ENCODE measurements at regions not wholly inside any gene's neighbourhood (a gene's known extent, or its start where the extent isn't known, plus 50 kb on each side); places are given as distances from the start of the nearest gene placed in this dataset.

DNA sequence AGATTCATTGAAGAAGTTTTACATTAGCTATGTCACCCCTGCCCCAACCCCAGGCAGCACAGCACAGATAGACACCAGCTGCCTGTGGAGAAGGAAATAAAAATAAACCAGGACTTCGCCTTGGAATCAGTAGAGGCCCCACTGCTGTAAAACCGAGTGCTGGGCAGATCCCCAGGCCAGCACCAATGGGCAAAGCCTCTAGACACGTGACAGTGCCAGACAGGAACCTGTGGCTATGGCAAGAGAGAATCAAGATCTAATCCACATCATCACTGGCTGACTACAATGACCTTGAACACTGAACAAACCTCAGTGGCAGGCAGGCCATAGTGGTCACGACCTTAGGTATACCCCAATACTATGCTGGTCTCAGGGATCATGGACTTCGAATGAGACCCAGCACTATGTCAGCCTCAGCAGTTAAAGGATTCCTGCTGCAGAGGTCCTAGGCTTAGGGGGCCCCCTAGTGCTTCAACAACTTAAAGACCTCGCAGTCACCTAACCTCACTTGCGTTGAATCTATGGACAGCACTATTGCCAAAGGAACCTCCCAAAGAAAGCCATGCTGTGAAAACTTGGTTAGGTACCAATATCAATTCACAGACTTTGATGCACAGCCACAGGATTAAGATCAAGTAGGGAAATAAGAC lies 2118.6 kb upstream of the C9orf72 start:
- Mint-ChIP-seq H3K4me1 (ENCODE audit: low read depth) (no peaks in the 10 kb centered on the region), H3K36me3 (ENCODE audit: insufficient read depth) (no peaks in the 10 kb centered on the region), H3K9me3 (peaks cover 19% of the 10 kb centered on the region), H3K27me3 (ENCODE audit: low read depth) (no peaks in the 10 kb centered on the region), H3K4me3 (no peak overlapping the region)
- no peak for ATAC-seq
- DNase-seq, result no peak

GRCh38 chr9:29697011-29697410 lies 2123.7 kb upstream of the C9orf72 start:
- Mint-ChIP-seq H3K9me3 (peaks cover 15% of the 10 kb centered on the region), H3K4me1 (ENCODE audit: low read depth) (no peaks in the 10 kb centered on the region), H3K36me3 (ENCODE audit: insufficient read depth) (no peaks in the 10 kb centered on the region), H3K27me3 (ENCODE audit: low read depth) (no peaks in the 10 kb centered on the region), H3K4me3 (no peak overlapping the region)
- no peak for ATAC-seq
- DNase-seq, result no peak

DNA sequence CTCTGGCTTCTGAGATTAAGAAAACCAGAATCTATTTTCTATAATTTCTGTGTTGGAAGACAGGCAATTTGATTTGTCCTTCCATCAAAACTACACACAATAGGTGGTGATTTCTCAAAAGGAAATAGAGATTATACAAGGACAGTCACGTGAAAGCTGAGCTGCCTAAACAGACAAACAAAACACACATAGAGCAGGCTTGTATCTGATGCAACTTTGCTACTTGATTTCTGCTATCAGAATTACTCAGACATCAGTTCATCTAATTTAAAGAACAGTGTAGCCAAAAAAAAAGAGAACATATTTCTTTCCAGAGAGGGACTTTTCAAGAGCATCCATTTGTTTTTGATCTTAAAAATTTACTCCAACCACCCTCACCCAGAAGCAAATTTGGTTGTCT lies 2128.3 kb upstream of the C9orf72 start:
- no peaks in the 10 kb centered on the region for H3K9me3 Mint-ChIP-seq
- no peaks in the 10 kb centered on the region for H3K36me3 Mint-ChIP-seq (ENCODE audit: insufficient read depth)
- no peaks in the 10 kb centered on the region for H3K27me3 Mint-ChIP-seq (ENCODE audit: low read depth)
- H3K4me3 Mint-ChIP-seq, result no peak overlapping the region
- ATAC-seq, result no peak
- no peak for DNase-seq
- H3K4me1 Mint-ChIP-seq (ENCODE audit: low read depth), result no peaks in the 10 kb centered on the region

DNA sequence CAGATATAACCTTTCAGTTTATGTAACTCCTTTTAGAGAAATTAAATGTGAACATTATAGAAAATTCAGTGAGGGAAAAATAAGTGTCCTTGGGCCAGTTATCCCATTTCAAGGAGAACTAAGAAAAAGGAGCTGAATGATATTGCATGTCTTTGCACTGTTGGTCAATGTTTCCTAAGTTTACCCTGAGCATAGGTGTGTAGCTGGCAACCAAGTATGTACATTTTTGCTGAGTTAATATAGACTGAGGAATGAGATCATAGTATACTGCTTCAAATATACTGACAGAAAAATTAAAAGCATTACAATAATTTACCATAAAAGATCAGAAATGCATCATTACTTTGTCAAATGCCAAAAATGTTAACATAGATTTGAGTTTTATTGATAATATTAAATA lies 2128.7 kb upstream of the C9orf72 start:
- H3K4me3 Mint-ChIP-seq, result no peak overlapping the region
- no peaks in the 10 kb centered on the region for H3K4me1 Mint-ChIP-seq (ENCODE audit: low read depth)
- no peaks in the 10 kb centered on the region for H3K27me3 Mint-ChIP-seq (ENCODE audit: low read depth)
- no peaks in the 10 kb centered on the region for H3K36me3 Mint-ChIP-seq (ENCODE audit: insufficient read depth)
- H3K9me3 Mint-ChIP-seq, result no peaks in the 10 kb centered on the region
- DNase-seq (no peak), ATAC-seq (no peak)

DNA sequence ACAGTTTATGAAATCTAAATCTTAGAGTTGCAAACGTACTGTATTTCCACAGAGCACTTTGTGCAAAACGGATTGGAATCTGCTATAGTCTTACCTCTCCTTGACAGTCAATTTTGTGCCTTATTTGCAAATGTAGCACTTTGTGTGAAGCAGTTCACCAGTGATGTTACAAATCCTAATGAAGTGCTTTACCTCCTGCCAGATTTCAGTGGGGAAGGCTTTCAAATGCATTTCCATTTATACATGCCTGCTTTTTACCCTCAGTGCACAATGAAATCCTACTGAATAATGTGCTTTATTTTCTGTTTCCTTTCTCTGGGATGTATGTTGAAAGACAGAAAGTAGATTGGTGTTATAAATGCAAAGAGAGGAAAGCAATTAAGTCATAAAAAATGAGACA lies 2141.6 kb upstream of the C9orf72 start:
- no peaks in the 10 kb centered on the region for H3K36me3 Mint-ChIP-seq (ENCODE audit: insufficient read depth)
- DNase-seq (no peak), ATAC-seq (no peak)
- no peaks in the 10 kb centered on the region for H3K4me1 Mint-ChIP-seq (ENCODE audit: low read depth)
- no peaks in the 10 kb centered on the region for H3K27me3 Mint-ChIP-seq (ENCODE audit: low read depth)
- H3K4me3 Mint-ChIP-seq, result no peak overlapping the region
- H3K9me3 Mint-ChIP-seq, result no peaks in the 10 kb centered on the region

- no peak overlapping the region for H3K4me3 Mint-ChIP-seq
- H3K27me3 Mint-ChIP-seq (ENCODE audit: low read depth), result no peaks in the 10 kb centered on the region
- peaks cover 4% of the 10 kb centered on the region for H3K9me3 Mint-ChIP-seq
- H3K36me3 Mint-ChIP-seq (ENCODE audit: insufficient read depth), result no peaks in the 10 kb centered on the region
- H3K4me1 Mint-ChIP-seq (ENCODE audit: low read depth), result no peaks in the 10 kb centered on the region
- ATAC-seq, result no peak
- DNase-seq, result no peak
Observed at GRCh38 chr9:29717631-29718030, 2144.3 kb upstream of the C9orf72 start.

GRCh38 chr9:29730163-29730562 lies 2156.9 kb upstream of the C9orf72 start:
- Mint-ChIP-seq H3K4me1 (ENCODE audit: low read depth) (no peaks in the 10 kb centered on the region), H3K9me3 (peaks cover 12% of the 10 kb centered on the region), H3K36me3 (ENCODE audit: insufficient read depth) (no peaks in the 10 kb centered on the region), H3K27me3 (ENCODE audit: low read depth) (no peaks in the 10 kb centered on the region), H3K4me3 (no peak overlapping the region)
- DNase-seq, result no peak
- no peak for ATAC-seq

DNA sequence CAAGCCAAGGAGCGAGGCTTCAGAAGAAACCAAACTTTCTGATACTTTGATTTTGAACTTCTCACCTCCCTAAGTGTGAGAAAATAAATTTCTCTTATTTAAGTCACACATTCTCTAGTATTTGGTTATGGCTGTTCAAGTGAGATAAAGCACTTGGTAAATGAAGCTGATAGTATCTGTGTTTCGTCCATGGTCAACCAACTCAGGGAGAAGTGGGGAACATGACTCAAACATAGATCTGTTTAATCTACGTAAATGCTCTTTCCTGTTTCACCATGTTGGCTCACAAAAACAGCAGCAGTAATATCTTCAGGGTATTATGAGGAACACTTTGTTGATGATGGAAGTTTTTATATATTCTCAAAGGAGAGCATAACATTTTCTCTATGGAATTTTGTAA lies 2167.2 kb upstream of the C9orf72 start:
- DNase-seq (no peak), ATAC-seq (no peak)
- Mint-ChIP-seq H3K27me3 (ENCODE audit: low read depth) (no peaks in the 10 kb centered on the region), H3K4me1 (ENCODE audit: low read depth) (no peaks in the 10 kb centered on the region), H3K36me3 (ENCODE audit: insufficient read depth) (no peaks in the 10 kb centered on the region), H3K4me3 (no peak overlapping the region), H3K9me3 (no peaks in the 10 kb centered on the region)

GRCh38 chr9:29741169-29741568 lies 2167.9 kb upstream of the C9orf72 start:
- no peak for ATAC-seq
- no peaks in the 10 kb centered on the region for H3K36me3 Mint-ChIP-seq (ENCODE audit: insufficient read depth)

GRCh38 chr9:29750062-29750461 lies 2176.8 kb upstream of the C9orf72 start:
- no peak overlapping the region for H3K4me3 Mint-ChIP-seq
- peaks cover 3% of the 10 kb centered on the region for H3K9me3 Mint-ChIP-seq
- ATAC-seq (no peak), DNase-seq (no peak)
- no peaks in the 10 kb centered on the region for H3K36me3 Mint-ChIP-seq (ENCODE audit: insufficient read depth)
- H3K4me1 Mint-ChIP-seq (ENCODE audit: low read depth), result no peaks in the 10 kb centered on the region
- H3K27me3 Mint-ChIP-seq (ENCODE audit: low read depth), result no peaks in the 10 kb centered on the region

More at GRCh38 chr9:29741169-29741568, 2167.9 kb upstream of the C9orf72 start:
- Mint-ChIP-seq H3K27me3 (ENCODE audit: low read depth) (no peaks in the 10 kb centered on the region), H3K9me3 (peaks cover 3% of the 10 kb centered on the region), H3K4me3 (no peak overlapping the region), H3K4me1 (ENCODE audit: low read depth) (no peaks in the 10 kb centered on the region)
- DNase-seq, result no peak

GRCh38 chr9:29751226-29751625 lies 2177.9 kb upstream of the C9orf72 start:
- Mint-ChIP-seq H3K4me3 (no peak overlapping the region), H3K4me1 (ENCODE audit: low read depth) (no peaks in the 10 kb centered on the region), H3K9me3 (no peaks in the 10 kb centered on the region), H3K27me3 (ENCODE audit: low read depth) (no peaks in the 10 kb centered on the region), H3K36me3 (ENCODE audit: insufficient read depth) (no peaks in the 10 kb centered on the region)
- DNase-seq (no peak), ATAC-seq (no peak)

DNA sequence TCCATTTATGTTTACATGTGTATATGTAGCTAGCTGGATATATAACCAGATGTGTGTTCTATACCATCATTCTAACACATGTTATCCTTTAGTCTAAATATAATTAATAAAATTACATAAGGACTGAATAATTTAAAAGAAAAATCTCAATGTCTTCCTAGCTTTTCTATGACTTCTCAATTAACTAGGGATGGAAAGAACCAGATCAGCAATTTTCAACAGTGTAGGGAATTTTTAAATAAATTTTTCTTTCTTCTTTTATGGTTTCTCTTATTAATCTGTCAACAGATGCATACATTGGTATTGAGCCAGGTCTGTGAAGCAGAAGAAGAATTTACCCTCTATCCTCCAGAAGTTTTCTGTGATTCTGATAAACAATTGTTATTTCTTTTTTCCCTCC lies 2180.4 kb upstream of the C9orf72 start:
- Mint-ChIP-seq H3K9me3 (peaks cover 4% of the 10 kb centered on the region), H3K4me1 (ENCODE audit: low read depth) (no peaks in the 10 kb centered on the region), H3K4me3 (no peak overlapping the region), H3K27me3 (ENCODE audit: low read depth) (no peaks in the 10 kb centered on the region), H3K36me3 (ENCODE audit: insufficient read depth) (no peaks in the 10 kb centered on the region)
- ATAC-seq (no peak), DNase-seq (no peak)

GRCh38 chr9:29769019-29769418 lies 2195.7 kb upstream of the C9orf72 start:
- ATAC-seq (no peak), DNase-seq (no peak)
- Mint-ChIP-seq H3K9me3 (peaks cover 15% of the 10 kb centered on the region), H3K4me3 (no peak overlapping the region), H3K27me3 (ENCODE audit: low read depth) (no peaks in the 10 kb centered on the region), H3K36me3 (ENCODE audit: insufficient read depth) (no peaks in the 10 kb centered on the region), H3K4me1 (ENCODE audit: low read depth) (no peaks in the 10 kb centered on the region)

DNA sequence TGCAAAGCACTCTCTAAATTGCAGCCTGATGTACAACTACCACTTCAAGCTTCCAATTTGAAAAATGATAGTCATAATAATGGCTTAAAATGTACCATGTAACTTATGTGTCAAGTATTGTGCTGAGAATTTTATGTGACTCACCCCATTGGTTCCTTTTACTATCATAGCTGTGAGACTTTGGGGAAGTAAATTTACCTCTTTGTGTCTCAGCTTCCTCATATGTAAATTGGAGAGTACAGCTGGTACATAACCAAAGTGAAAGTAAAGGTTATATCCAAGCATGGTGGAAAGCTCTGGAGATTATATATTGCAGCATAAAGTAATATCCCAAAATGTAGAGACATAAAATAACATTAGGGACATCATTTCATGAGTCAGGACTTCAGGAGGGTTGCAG lies 2200.4 kb upstream of the C9orf72 start:
- no peaks in the 10 kb centered on the region for H3K36me3 Mint-ChIP-seq (ENCODE audit: insufficient read depth)
- no peak for DNase-seq
- no peaks in the 10 kb centered on the region for H3K27me3 Mint-ChIP-seq (ENCODE audit: low read depth)
- H3K4me1 Mint-ChIP-seq (ENCODE audit: low read depth), result no peaks in the 10 kb centered on the region
- no peak for ATAC-seq
- peaks cover 6% of the 10 kb centered on the region for H3K9me3 Mint-ChIP-seq
- H3K4me3 Mint-ChIP-seq, result no peak overlapping the region

DNA sequence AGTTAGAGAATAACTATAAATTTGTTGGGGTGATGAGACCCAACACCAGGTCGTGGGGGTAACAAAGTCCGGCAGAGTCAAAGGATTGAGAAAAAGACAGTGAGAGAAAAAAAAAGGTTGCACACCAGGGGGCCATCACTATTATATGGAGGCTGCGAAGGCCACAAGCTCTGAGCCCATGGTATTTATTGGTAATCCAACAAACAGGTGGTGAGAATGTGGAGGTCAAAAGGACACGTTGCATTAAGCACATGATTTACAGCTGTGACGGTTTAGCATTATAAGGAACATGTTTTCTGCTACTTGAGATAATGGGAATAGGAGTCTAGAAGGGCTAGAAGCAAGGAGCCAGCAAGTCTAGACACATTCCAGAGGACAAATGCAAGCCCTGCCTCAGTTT lies 2202.2 kb upstream of the C9orf72 start:
- DNase-seq (no peak), ATAC-seq (no peak)
- H3K4me3 Mint-ChIP-seq, result no peak overlapping the region
- H3K4me1 Mint-ChIP-seq (ENCODE audit: low read depth), result no peaks in the 10 kb centered on the region
- no peaks in the 10 kb centered on the region for H3K27me3 Mint-ChIP-seq (ENCODE audit: low read depth)
- peaks cover 8% of the 10 kb centered on the region for H3K9me3 Mint-ChIP-seq
- H3K36me3 Mint-ChIP-seq (ENCODE audit: insufficient read depth), result no peaks in the 10 kb centered on the region

Measured in activated T-cell treated with anti-CD3 and anti-CD28 coated beads, Interleukin-2, amount 50 U/mL, for 4 hours (primary cell).